IMR-90 (cell line): ENCODE measurements at regions not wholly inside any gene's neighbourhood (a gene's known extent, or its start where the extent isn't known, plus 50 kb on each side); places are given as distances from the start of the nearest gene placed in this dataset.
"Not testable (repeated sequence)": the region's sequence is repeated elsewhere in the genome, so short reads cannot be mapped to it uniquely, and the experiment has no call there.

Source experiments
- ATAC-seq: fragments of 200-7000 bp; cut with Tn5 transposase; 2 replicates; pipeline ENCODE4 v1.9.1; 2020; ENCODE audit warnings: low read depth, mild to moderate bottlenecking, moderate library complexity
- BruUV-seq: library from RNA; stranded (reverse); fragments of 400-500 nt; replicated peaks from 2 replicates; lab custom pipeline; 2021; lab: Mats Ljungman, UMichigan
- CTCF ChIA-PET: fragments of 300-600 bp; formaldehyde crosslinking; extraction: SDS; loops from one replicate; lab custom pipeline; 2021; ENCODE audit warnings: antibody characterized with exemption; lab: Yijun Ruan, JAX
- POLR2A ChIA-PET: fragments of 300-600 bp; sonication (Branson Sonifier 250); formaldehyde crosslinking; loops from one replicate; lab custom pipeline; 2022; ENCODE audit warnings: antibody characterized with exemption; ENCODE audit not compliant: unreplicated experiment; lab: Charles Lee
- DNase-seq: peaks from one replicate; pipeline ENCODE4 v3.0.0; 2013
- H2AFZ ChIP-seq: replicated peaks from 2 replicates; pipeline ENCODE3; 2013; ENCODE audit warnings: low read length, mild to moderate bottlenecking; ENCODE audit not compliant: poor library complexity
- H2AK5ac ChIP-seq: 2 replicates; pipeline ENCODE4 v1.6.1; 2013; ENCODE audit warnings: low read depth, low read length, inconsistent platforms
- H2AK9ac ChIP-seq: replicated peaks from 2 replicates; pipeline ENCODE3; 2013; ENCODE audit warnings: mild to moderate bottlenecking, low read depth, low read length, moderate library complexity; ENCODE audit not compliant: poor library complexity
- H2BK120ac ChIP-seq: 2 replicates; pipeline ENCODE4 v1.6.1; 2013; ENCODE audit warnings: low read depth, low read length, inconsistent platforms
- H2BK15ac ChIP-seq: 3 replicates; pipeline ENCODE4 v1.6.1; 2013; ENCODE audit warnings: low read depth, low read length, inconsistent platforms
- H2BK20ac ChIP-seq: 2 replicates; pipeline ENCODE4 v1.6.1; 2013; ENCODE audit warnings: low read depth, mild to moderate bottlenecking, inconsistent platforms, low read length, moderate library complexity
- H2BK5ac ChIP-seq: 2 replicates; pipeline ENCODE4 v1.6.1; 2013; ENCODE audit warnings: mild to moderate bottlenecking, low read depth, low read length, inconsistent platforms; ENCODE audit not compliant: poor library complexity, severe bottlenecking
- H3K14ac ChIP-seq: replicated peaks from 2 replicates; pipeline ENCODE4 v1.6.1; 2013; ENCODE audit warnings: low read depth, low read length, inconsistent platforms
- H3K18ac ChIP-seq: 2 replicates; pipeline ENCODE4 v1.6.1; 2013; ENCODE audit warnings: low read depth, low read length, control low read depth
- H3K23ac ChIP-seq: 2 replicates; pipeline ENCODE4 v1.6.1; 2013; ENCODE audit warnings: low read depth, low read length, inconsistent platforms
- H3K27ac ChIP-seq: 2 replicates; pipeline ENCODE4 v1.5.1; 2013; ENCODE audit warnings: mild to moderate bottlenecking, control low read depth, low read length; ENCODE audit not compliant: insufficient read depth
- H3K27me3 ChIP-seq: 2 replicates; pipeline ENCODE4 v1.6.1; 2013; ENCODE audit warnings: low read length; ENCODE audit not compliant: control insufficient read depth, insufficient read depth
- H3K36me3 ChIP-seq: 2 replicates; pipeline ENCODE4 v1.6.1; 2013; ENCODE audit warnings: low read length, mixed read lengths; ENCODE audit not compliant: control insufficient read depth, insufficient read depth
- H3K4ac ChIP-seq: 2 replicates; pipeline ENCODE4 v1.6.1; 2013; ENCODE audit warnings: low read depth, low read length, inconsistent platforms
- H3K4me1 ChIP-seq: 2 replicates; pipeline ENCODE4 v1.6.1; 2013; ENCODE audit warnings: low read length, mixed read lengths; ENCODE audit not compliant: control insufficient read depth, insufficient read depth
- H3K4me2 ChIP-seq: 2 replicates; pipeline ENCODE4 v1.6.1; 2013; ENCODE audit warnings: low read depth, mild to moderate bottlenecking, control low read depth, low read length, moderate library complexity
- H3K4me3 ChIP-seq: 2 replicates; pipeline ENCODE4 v1.5.1; 2013; ENCODE audit warnings: low read depth, mild to moderate bottlenecking, control low read depth, low read length, moderate library complexity; ENCODE audit not compliant: insufficient read depth
- H3K56ac ChIP-seq: 2 replicates; pipeline ENCODE4 v1.6.1; 2013; ENCODE audit warnings: low read length, inconsistent platforms; ENCODE audit not compliant: insufficient read depth; ENCODE audit errors: extremely low read depth
- H3K79me1 ChIP-seq, 2 experiments: 2 replicates each; pipeline ENCODE4 v1.6.1; 2013; ENCODE audit warnings: low read length in 2 of 2, inconsistent platforms in 1 of 2, low read depth in 1 of 2
- H3K9ac ChIP-seq: 2 replicates; pipeline ENCODE4 v1.6.1; 2013; ENCODE audit warnings: low read depth, low read length, control low read depth
- H3K9me1 ChIP-seq: 2 replicates; pipeline ENCODE4 v1.6.1; 2013; ENCODE audit warnings: low read length, inconsistent platforms; ENCODE audit not compliant: insufficient read depth
- H3K9me3 ChIP-seq: 2 replicates; pipeline ENCODE4 v1.6.1; 2013; ENCODE audit warnings: low read length; ENCODE audit not compliant: control insufficient read depth, insufficient read depth
- H4K20me1 ChIP-seq: 2 replicates; pipeline ENCODE4 v1.6.1; 2013; ENCODE audit warnings: low read length, inconsistent platforms; ENCODE audit not compliant: insufficient read depth
- H4K5ac ChIP-seq: 2 replicates; pipeline ENCODE4 v1.6.1; 2013; ENCODE audit warnings: mild to moderate bottlenecking, low read depth, low read length, control low read depth
- H4K8ac ChIP-seq, 2 experiments: 2 replicates each; pipeline ENCODE4 v1.6.1; 2013; ENCODE audit warnings: low read depth in 2 of 2, low read length in 2 of 2, control low read depth in 1 of 2, inconsistent platforms in 1 of 2
- H4K91ac ChIP-seq: 2 replicates; pipeline ENCODE4 v1.6.1; 2013; ENCODE audit warnings: low read depth, low read length, inconsistent platforms; ENCODE audit not compliant: insufficient read depth
- WGBS, 2 experiments: methylation state at CpG; one replicate each; pipeline versions ENCODE4 v1.1.5 to v1.1.7; 2013; ENCODE audit warnings: missing lambda C conversion rate in 2 of 2; ENCODE audit not compliant: insufficient read length in 1 of 2; ENCODE audit errors: extremely low coverage in 2 of 2; 5-methylcytosine and 5-hydroxymethylcytosine counted together
- dilution Hi-C: fragments of 300-500 bp; cut with HindIII; formaldehyde crosslinking; loops from one replicate; pipeline ENCODE4 v1.14.3; 2018; ENCODE audit warnings: low sequenced_read_pairs; ENCODE audit not compliant: unreplicated experiment
- in situ Hi-C: fragments of 300-500 bp; cut with MboI; formaldehyde crosslinking; loops from 3 replicates; pipeline ENCODE4 v1.14.3; 2019; ENCODE audit warnings: low sequenced_read_pairs, inconsistent platforms, mixed read lengths
- intact Hi-C: fragments of 100-400 bp; cut with micrococcal nuclease; formaldehyde crosslinking; loops from 2 replicates; pipeline ENCODE4 v1.10.0; 2022

GRCh38 chrX:56451981-56452380, 111.4 kb upstream of the UBQLN2 start:
- H3K9me1 ChIP-seq, H3K9ac ChIP-seq, H3K56ac ChIP-seq, H2BK5ac ChIP-seq, H4K5ac ChIP-seq, dilution Hi-C loops, H2BK20ac ChIP-seq, H4K8ac ChIP-seq, H3K27ac ChIP-seq, H2BK15ac ChIP-seq, H4K20me1 ChIP-seq, H2AK9ac ChIP-seq, ATAC-seq, DNase-seq, CTCF ChIA-PET, H3K36me3 ChIP-seq, H4K91ac ChIP-seq, H2AK5ac ChIP-seq, in situ Hi-C loops, H3K27me3 ChIP-seq, intact Hi-C loops, H3K4me1 ChIP-seq, H2BK120ac ChIP-seq, BruUV-seq, H3K4me3 ChIP-seq, POLR2A ChIA-PET, H2AFZ ChIP-seq, H3K4ac ChIP-seq, H3K4me2 ChIP-seq, H3K18ac ChIP-seq, H3K23ac ChIP-seq, H3K79me1 ChIP-seq, H3K9me3 ChIP-seq, H3K14ac ChIP-seq: not testable (repeated sequence)
- 90% methylated on average over 2 of the region's 12 CpGs; no CpG with 5 or more reads in 1 of the 2 experiments for WGBS, 2 experiments
